K562 (cell line): ENCODE measurements at regions not wholly inside any gene's neighbourhood (a gene's known extent, or its start where the extent isn't known, plus 50 kb on each side); places are given as distances from the start of the nearest gene placed in this dataset.
A peak's percentile ranks its signal among the peaks of the same experiment; 100 is the strongest.

Experiments
- ATAC-seq: fragments of 200-7000 bp; cut with Tn5 transposase; 3 replicates; pipeline ENCODE4 v1.9.1; 2020; ENCODE audit warnings: moderate library complexity
- BruUV-seq: library from RNA; stranded (reverse); fragments of 400-500 nt; replicated peaks from 2 replicates; lab custom pipeline; 2021; lab: Mats Ljungman, UMichigan
- CTCF ChIA-PET: fragments of 300-600 bp; formaldehyde crosslinking; extraction: SDS; loops from one replicate; lab custom pipeline; 2021; ENCODE audit warnings: low intra/inter-chr PET ratio; lab: Yijun Ruan, JAX
- POLR2A ChIA-PET: fragments of 300-600, 350-650 bp; sonication (Branson Sonifier 250); formaldehyde crosslinking; extraction: SDS; loops from one replicate; lab custom pipeline; 2021; ENCODE audit warnings: antibody characterized with exemption, inconsistent platforms; lab: Yijun Ruan, JAX
- DNase-seq, 4 experiments: peaks; one replicate each; pipeline versions ENCODE4 v3.0.0 to v3.0.0-alpha.2; 2011 to 2018; ENCODE audit warnings: low spot score in 3 of 4, mixed read lengths in 3 of 4; ENCODE audit errors: extremely low read depth in 1 of 4
- FAIRE-seq: peaks from 2 replicates; lab custom pipeline; 2011; peaks lifted over from hg19 to GRCh38; lab: Jason Lieb, UNC
- H2AFZ ChIP-seq: 2 replicates; pipeline ENCODE4 v1.6.0; 2011; ENCODE audit warnings: low read depth, low read length, control low read depth, inconsistent platforms
- H3K27ac ChIP-seq: fragments of 200-600 bp; 3 replicates; pipeline ENCODE4 v1.8.0; 2011; ENCODE audit warnings: low read depth, mild to moderate bottlenecking, control low read depth, inconsistent platforms, low read length, moderate library complexity, mixed read lengths; ENCODE audit errors: extremely low read depth
- H3K27me3 ChIP-seq, 2 experiments: fragments of 300-600 bp in 1 of 2; 2 replicates in 1 of 2; 3 replicates in 1 of 2; pipeline versions ENCODE4 v1.6.0 to v1.8.0; 2011; ENCODE audit warnings: inconsistent platforms in 2 of 2, low read length in 2 of 2, mild to moderate bottlenecking in 1 of 2, mixed read lengths in 1 of 2, moderate library complexity in 1 of 2; ENCODE audit not compliant: control insufficient read depth in 2 of 2, insufficient read depth in 2 of 2
- H3K36me3 ChIP-seq: fragments of 300-600 bp; 3 replicates; pipeline ENCODE4 v1.8.0; 2011; ENCODE audit warnings: mild to moderate bottlenecking, low read length, inconsistent platforms; ENCODE audit not compliant: control insufficient read depth, insufficient read depth
- H3K4me1 ChIP-seq, 2 experiments: fragments of 200-600 bp in 1 of 2; replicated peaks in 1 of 2; 2 replicates in 1 of 2; 3 replicates in 1 of 2; pipeline versions ENCODE4 v1.5.1 to v1.8.0; 2011; ENCODE audit warnings: inconsistent platforms in 2 of 2, low read length in 2 of 2, mild to moderate bottlenecking in 1 of 2, mixed read lengths in 1 of 2, moderate library complexity in 1 of 2; ENCODE audit not compliant: control insufficient read depth in 2 of 2, insufficient read depth in 2 of 2
- H3K4me2 ChIP-seq: 2 replicates; pipeline ENCODE4 v1.6.1; 2011; ENCODE audit warnings: low read length, control low read depth, inconsistent platforms, mixed read lengths; ENCODE audit not compliant: insufficient read depth
- H3K4me3 ChIP-seq: fragments of 200-600 bp; sonication (generic), shearing (Covaris generic); 2 replicates; pipeline ENCODE4 v1.5.1; 2016; ENCODE audit warnings: control low read depth, inconsistent platforms
- H3K79me2 ChIP-seq: fragments of 200-600 bp; 3 replicates; pipeline ENCODE4 v1.8.0; 2011; ENCODE audit warnings: low read length, inconsistent platforms; ENCODE audit not compliant: control insufficient read depth, insufficient read depth
- H3K9ac ChIP-seq, 2 experiments: 2 replicates each; pipeline versions ENCODE4 v1.6.0 to v1.6.1; 2011; ENCODE audit warnings: low read depth in 2 of 2, low read length in 2 of 2, control low read depth in 1 of 2, inconsistent platforms in 1 of 2, mild to moderate bottlenecking in 1 of 2, mixed read lengths in 1 of 2; ENCODE audit not compliant: insufficient read depth in 1 of 2
- H3K9me1 ChIP-seq: one replicate; pipeline ENCODE4 v1.6.0; 2011; ENCODE audit warnings: inconsistent platforms, mild to moderate bottlenecking, low read length, moderate library complexity; ENCODE audit not compliant: control insufficient read depth, insufficient read depth
- H3K9me3 ChIP-seq: replicated peaks from 2 replicates; pipeline ENCODE4 v1.5.1; 2011; ENCODE audit warnings: low read depth, low read length, inconsistent platforms; ENCODE audit not compliant: control insufficient read depth, insufficient read depth
- H4K20me1 ChIP-seq: replicated peaks from 2 replicates; pipeline ENCODE4 v1.6.1; 2011; ENCODE audit warnings: low read length, inconsistent platforms, mixed read lengths; ENCODE audit not compliant: control insufficient read depth, insufficient read depth
- ETV5 ChIP-seq: sonication (generic); formaldehyde crosslinking; IDR thresholded peaks from 2 replicates; pipeline ENCODE4 v1.4.0; 2020; ENCODE audit warnings: low read depth, mild to moderate bottlenecking, missing genetic modification reagents
- GATAD2A ChIP-seq: fragments of 450-650 bp; IDR thresholded peaks from 2 replicates; pipeline ENCODE4 v1.6.1; 2017
- HDGF ChIP-seq: fragments of 450-650 bp; IDR thresholded peaks from 2 replicates; pipeline ENCODE4 v1.6.1; 2016
- JUN ChIP-seq, 2 experiments: sonication (generic) in 1 of 2; formaldehyde crosslinking in 1 of 2; IDR thresholded peaks; 2 replicates each; pipeline versions ENCODE4 v1.6.1 to v1.8.0; 2012 to 2022; ENCODE audit warnings: borderline replicate concordance in 2 of 2, mild to moderate bottlenecking in 2 of 2, improper control_type of control experiment in 1 of 2, low read depth in 1 of 2, low read length in 1 of 2, missing genetic modification reagents in 1 of 2
- KLF16 ChIP-seq: IDR thresholded peaks from 2 replicates; pipeline ENCODE4 v1.6.1; 2016; ENCODE audit warnings: antibody characterized with exemption
- LARP7 ChIP-seq: fragments of 450-650 bp; IDR thresholded peaks from 2 replicates; pipeline ENCODE4 v1.6.1; 2016
- MTA3 ChIP-seq: fragments of 450-650 bp; formaldehyde crosslinking; IDR thresholded peaks from 2 replicates; pipeline ENCODE4 v1.6.1; 2017; ENCODE audit warnings: mild to moderate bottlenecking, borderline replicate concordance
- SMARCE1 ChIP-seq: fragments of 450-650 bp; IDR thresholded peaks from 2 replicates; pipeline ENCODE4 v1.7.1; 2016; ENCODE audit warnings: mild to moderate bottlenecking
- SRF ChIP-seq, 2 experiments: fragments of 250-450, 450-650 bp in 1 of 2; sonication (Bioruptor Pico) in 1 of 2; sonication (generic) in 1 of 2; formaldehyde crosslinking; IDR thresholded peaks; 2 replicates each; pipeline versions ENCODE4 v1.5.0 to v1.5.1; 2020 to 2022; ENCODE audit warnings: mild to moderate bottlenecking in 1 of 2, missing genetic modification reagents in 1 of 2
- TCF7L2 ChIP-seq: fragments of 150-350 bp; IDR thresholded peaks from 2 replicates; pipeline ENCODE4 v1.6.1; 2016; ENCODE audit warnings: low read depth, mild to moderate bottlenecking, low read length, moderate library complexity
- XRCC3 ChIP-seq: fragments of 450-650 bp; IDR thresholded peaks from 2 replicates; pipeline ENCODE4 v1.6.1; 2017; ENCODE audit warnings: mild to moderate bottlenecking, moderate library complexity
- XRCC4 ChIP-seq: IDR thresholded peaks from one replicate; pipeline ENCODE4 v1.6.1; 2011; ENCODE audit not compliant: insufficient read depth, insufficient read length; ENCODE audit errors: extremely low read depth
- ZNF263 ChIP-seq: sonication (generic); formaldehyde crosslinking; IDR thresholded peaks from 2 replicates; pipeline ENCODE4 v1.8.0; 2022; ENCODE audit warnings: mild to moderate bottlenecking, missing genetic modification reagents, borderline replicate concordance
- ZNF696 ChIP-seq: fragments of 250-450 bp; sonication (Bioruptor Pico); conservative IDR thresholded peaks from 2 replicates; pipeline ENCODE4 v1.4.0; 2020; ENCODE audit warnings: mild to moderate bottlenecking, moderate library complexity
- WGBS: fragments of 100-300 bp; shearing (Covaris generic); methylation state at CpG from one replicate; pipeline ENCODE4 v1.1.6; 2016; ENCODE audit warnings: low coverage, mixed read lengths; ENCODE audit not compliant: insufficient coverage; ENCODE audit errors: missing lambda C conversion rate; 5-methylcytosine and 5-hydroxymethylcytosine counted together
- in situ Hi-C: fragments of 300-500 bp; cut with MboI; formaldehyde crosslinking; loops from 4 replicates; pipeline ENCODE4 v1.15.0; 2018; ENCODE audit warnings: inconsistent platforms, mixed read lengths
- intact Hi-C: fragments of 100-400 bp; cut with micrococcal nuclease; formaldehyde crosslinking; loops from 2 replicates; pipeline ENCODE4 v1.14.2; 2022
- TF ChIP-seq, protein P1 (sequence below): fragments of 450-650 bp; IDR thresholded peaks from 2 replicates; pipeline ENCODE4 v1.6.1; 2014; ENCODE audit warnings: low read depth, mild to moderate bottlenecking, moderate library complexity, borderline replicate concordance

- no peak overlapping the region for H3K4me2 ChIP-seq
These were observed 123.2 kb upstream of the RPS6KA2 start for GRCh38 chr6:166750108-166750793.

GRCh38 chr6:166749666-166750065, 122.6 kb upstream of the RPS6KA2 start:
- Histone ChIP-seq H3K27ac (no peak overlapping the region), H3K4me3 (no peak overlapping the region), H3K36me3 (no peaks in the 10 kb centered on the region), H3K9me1 (peaks cover 4% of the 10 kb centered on the region), H4K20me1 (0 out of 2 replicates have a peak, but pooled peaks cover 6% of the 10 kb centered on the region), H3K9ac (no peak overlapping the region), H3K79me2 (no peaks in the 10 kb centered on the region), H3K4me2 (no peak overlapping the region), H3K27me3 (peaks cover 31 to 72% of the 10 kb centered on the region in 2 experiments; a peak in 4 of 5 replicates), H3K9me3 (no peaks in the 10 kb centered on the region), H3K4me1 (peaks cover 0 to 4% of the 10 kb centered on the region in 2 experiments; a peak in 1 of 5 replicates), H2AFZ (no peak overlapping the region)
- no peak for DNase-seq
- ATAC-seq: no peak
- intact Hi-C loops (no loop called here), in situ Hi-C loops (loop anchor here (10.0 to 25.0 kb wide), 2 partner anchors 538 to 1885 kb away; partner anchors contain the start of gene UNC93A)
- TF ChIP-seq XRCC4 (no peak), KLF16 (no peak), HDGF (no peak), JUN (IDR thresholded peaks at IDR 0.05; ENCODE audit: borderline replicate concordance, low read depth, low read length) (no peak), JUN (CRISPR knock-in tag; IDR thresholded peaks at IDR 0.05; ENCODE audit: borderline replicate concordance) (no peak), ETV5 (no peak), ZNF696 (CRISPR knock-in tag) (no peak), LARP7 (no peak), MTA3 (no peak), XRCC3 (no peak), GATAD2A (no peak), TCF7L2 (no peak)
- TF ChIP-seq, protein P1, sequence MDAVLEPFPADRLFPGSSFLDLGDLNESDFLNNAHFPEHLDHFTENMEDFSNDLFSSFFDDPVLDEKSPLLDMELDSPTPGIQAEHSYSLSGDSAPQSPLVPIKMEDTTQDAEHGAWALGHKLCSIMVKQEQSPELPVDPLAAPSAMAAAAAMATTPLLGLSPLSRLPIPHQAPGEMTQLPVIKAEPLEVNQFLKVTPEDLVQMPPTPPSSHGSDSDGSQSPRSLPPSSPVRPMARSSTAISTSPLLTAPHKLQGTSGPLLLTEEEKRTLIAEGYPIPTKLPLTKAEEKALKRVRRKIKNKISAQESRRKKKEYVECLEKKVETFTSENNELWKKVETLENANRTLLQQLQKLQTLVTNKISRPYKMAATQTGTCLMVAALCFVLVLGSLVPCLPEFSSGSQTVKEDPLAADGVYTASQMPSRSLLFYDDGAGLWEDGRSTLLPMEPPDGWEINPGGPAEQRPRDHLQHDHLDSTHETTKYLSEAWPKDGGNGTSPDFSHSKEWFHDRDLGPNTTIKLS: no peak
- FAIRE-seq: no peak
- 12% methylated on average over 3 of the region's 6 CpGs for WGBS
- ChIA-PET POLR2A (interaction anchor here (0.6 kb wide), 1 partner anchor 70 kb away, joined by 3 read pairs; no protein-coding TSS in a partner anchor), CTCF (no interaction called here)
- BruUV-seq: no TSS peak

More at GRCh38 chr6:166750108-166750793, 123.2 kb upstream of the RPS6KA2 start:
- H3K9ac ChIP-seq: no peak overlapping the region
- intact Hi-C loops (no loop called here), in situ Hi-C loops (loop anchor here (25.0 kb wide), 1 partner anchor 537 kb away; the partner anchor contains the start of gene UNC93A)
- peaks cover 4% of the 10 kb centered on the region for H3K9me1 ChIP-seq
- H3K27ac ChIP-seq: no peak overlapping the region
- ChIA-PET CTCF (no interaction called here), POLR2A (interaction anchor here (0.6 kb wide), 1 partner anchor 69 kb away, joined by 3 read pairs; no protein-coding TSS in a partner anchor)
- H3K36me3 ChIP-seq: no peaks in the 10 kb centered on the region
- WGBS: 2% methylated on average over 19 of the region's 19 CpGs
- no peaks in the 10 kb centered on the region for H3K9me3 ChIP-seq
- H3K27me3 ChIP-seq: peaks cover 36 to 74% of the 10 kb centered on the region in 2 experiments
- BruUV-seq: no TSS peak
- 0 out of 2 replicates have a peak, but pooled peaks cover 6% of the 10 kb centered on the region for H4K20me1 ChIP-seq
- DNase-seq: no peak
- H3K79me2 ChIP-seq: no peaks in the 10 kb centered on the region
- TF ChIP-seq SRF (CRISPR knock-in tag; IDR thresholded peaks at IDR 0.05): no peak
- peak; percentile 82 for TF ChIP-seq ZNF263 (CRISPR knock-in tag)
- no peak for TF ChIP-seq SMARCE1
- no peak overlapping the region for H2AFZ ChIP-seq
- peak; percentile 19; the same call in 1 of the 3 replicates for ATAC-seq
- FAIRE-seq: no peak
- H3K4me3 ChIP-seq: no peak overlapping the region
- peaks cover 0 to 4% of the 10 kb centered on the region in 2 experiments; a peak in 1 of 5 replicates for H3K4me1 ChIP-seq
